Left lung (tissue), 4 donors: ENCODE measurements at regions not wholly inside any gene's neighbourhood (a gene's known extent, or its start where the extent isn't known, plus 50 kb on each side); places are given as distances from the start of the nearest gene placed in this dataset.

Source experiments
- ATAC-seq: fragments of 200-7000 bp; cut with Tn5 transposase; one replicate; pipeline ENCODE4 v1.9.1; 2020; ENCODE audit warnings: moderate library complexity
- DNase-seq, 4 donors: peaks; one replicate each; pipeline ENCODE4 v3.0.0-alpha.2; 2013 to 2020
- H3K27ac ChIP-seq, 2 donors: fragments of 200-600 bp; sonication (generic) in 1 of 2; one replicate each; pipeline versions ENCODE4 v1.5.0 to v1.8.0; 2020 to 2021
- H3K27me3 ChIP-seq, 2 donors: fragments of 200-600 bp; sonication (generic) in 1 of 2; one replicate each; pipeline versions ENCODE4 v1.5.0 to v1.8.0; 2020 to 2021
- H3K36me3 ChIP-seq, 2 donors: fragments of 200-600 bp; sonication (generic) in 1 of 2; one replicate each; pipeline versions ENCODE4 v1.5.0 to v1.8.0; 2020 to 2021
- H3K4me1 ChIP-seq, 2 donors: fragments of 200-600 bp; one replicate each; pipeline ENCODE4 v1.8.0; 2021
- H3K4me3 ChIP-seq, 2 donors: fragments of 200-600 bp; sonication (generic) in 1 of 2; one replicate each; pipeline versions ENCODE4 v1.5.0 to v1.8.0; 2020 to 2021; ENCODE audit warnings: mild to moderate bottlenecking in 1 of 2
- H3K9me3 ChIP-seq, 2 donors: fragments of 200-600 bp; sonication (generic) in 1 of 2; one replicate each; pipeline versions ENCODE4 v1.5.0 to v1.8.0; 2020 to 2021
- intact Hi-C, 2 donors: fragments of 100-400 bp; cut with DNase I; formaldehyde crosslinking; loops; one replicate each; pipeline versions ENCODE4 v1.11.2 to v1.14.2; 2022
- TF ChIP-seq, protein P1 (sequence below), 2 donors: fragments of 200-600 bp; sonication (generic) in 1 of 2; IDR thresholded peaks; one replicate each; pipeline versions ENCODE4 v1.5.0 to v1.8.0; 2021; ENCODE audit warnings: antibody characterized with exemption in 2 of 2
- donor health status: DM: no; HTN: yes; CAD: no.
- donor health status: DM: no; HTN: no; CAD: no.

GRCh38 chr5:100421360-100421759, 113.8 kb upstream of the FAM174A start:
- TF ChIP-seq, protein P1, sequence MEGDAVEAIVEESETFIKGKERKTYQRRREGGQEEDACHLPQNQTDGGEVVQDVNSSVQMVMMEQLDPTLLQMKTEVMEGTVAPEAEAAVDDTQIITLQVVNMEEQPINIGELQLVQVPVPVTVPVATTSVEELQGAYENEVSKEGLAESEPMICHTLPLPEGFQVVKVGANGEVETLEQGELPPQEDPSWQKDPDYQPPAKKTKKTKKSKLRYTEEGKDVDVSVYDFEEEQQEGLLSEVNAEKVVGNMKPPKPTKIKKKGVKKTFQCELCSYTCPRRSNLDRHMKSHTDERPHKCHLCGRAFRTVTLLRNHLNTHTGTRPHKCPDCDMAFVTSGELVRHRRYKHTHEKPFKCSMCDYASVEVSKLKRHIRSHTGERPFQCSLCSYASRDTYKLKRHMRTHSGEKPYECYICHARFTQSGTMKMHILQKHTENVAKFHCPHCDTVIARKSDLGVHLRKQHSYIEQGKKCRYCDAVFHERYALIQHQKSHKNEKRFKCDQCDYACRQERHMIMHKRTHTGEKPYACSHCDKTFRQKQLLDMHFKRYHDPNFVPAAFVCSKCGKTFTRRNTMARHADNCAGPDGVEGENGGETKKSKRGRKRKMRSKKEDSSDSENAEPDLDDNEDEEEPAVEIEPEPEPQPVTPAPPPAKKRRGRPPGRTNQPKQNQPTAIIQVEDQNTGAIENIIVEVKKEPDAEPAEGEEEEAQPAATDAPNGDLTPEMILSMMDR (IDR thresholded peaks at IDR 0.05): no peak
- Histone ChIP-seq H3K4me3 (no peak overlapping the region), H3K27me3 (no peaks in the 10 kb centered on the region), H3K4me1 (no peaks in the 10 kb centered on the region), H3K27ac (no peak overlapping the region), H3K9me3 (peaks cover 0 to 19% of the 10 kb centered on the region in 2 donors), H3K36me3 (no peaks in the 10 kb centered on the region)
- DNase-seq: no peak
- intact Hi-C loops: no loop called here
- no peak for ATAC-seq

- no peak for ATAC-seq
- DNase-seq: no peak
- Histone ChIP-seq H3K4me1 (no peaks in the 10 kb centered on the region), H3K36me3 (no peaks in the 10 kb centered on the region), H3K27ac (no peak overlapping the region), H3K27me3 (no peaks in the 10 kb centered on the region), H3K4me3 (no peak overlapping the region), H3K9me3 (no peaks in the 10 kb centered on the region)
- TF ChIP-seq, protein P1 (IDR thresholded peaks at IDR 0.05): no peak
- intact Hi-C loops: no loop called here
These were observed 116.9 kb upstream of the FAM174A start for GRCh38 chr5:100418231-100418630.

DNA sequence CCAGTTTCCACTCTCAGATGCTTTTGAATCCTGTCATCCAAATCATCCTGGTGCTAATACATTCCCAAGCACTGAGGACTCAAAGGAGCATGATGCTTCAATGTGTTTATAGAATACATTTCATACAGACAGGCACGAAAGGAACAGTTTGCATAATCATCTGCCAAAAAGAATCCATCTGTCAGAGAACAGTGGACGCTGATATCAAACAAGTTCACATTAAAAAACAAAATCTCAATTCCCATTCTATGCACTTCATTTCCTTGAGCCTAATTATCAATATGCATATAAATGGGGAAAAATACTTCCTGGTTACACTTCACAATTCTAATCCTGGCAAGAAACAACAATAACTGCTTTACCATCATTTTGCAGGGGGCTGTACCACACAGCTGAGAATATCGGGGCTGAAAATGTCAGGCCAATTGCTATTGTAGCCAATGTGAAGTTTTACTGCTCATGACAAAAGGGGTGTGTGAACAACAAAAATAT, 125.5 kb upstream of the FAM174A start:
- no peak overlapping the region for H3K4me3 ChIP-seq
- H3K36me3 ChIP-seq: no peaks in the 10 kb centered on the region
- H3K4me1 ChIP-seq: no peaks in the 10 kb centered on the region
- no peak overlapping the region for H3K27ac ChIP-seq
- ATAC-seq: no peak
- TF ChIP-seq, protein P1 (IDR thresholded peaks at IDR 0.05): no peak
- intact Hi-C loops: no loop called here
- no peaks in the 10 kb centered on the region for H3K9me3 ChIP-seq
- peak in 2 of 4 donors; percentile 55 to 59 for DNase-seq
- no peaks in the 10 kb centered on the region for H3K27me3 ChIP-seq

DNA sequence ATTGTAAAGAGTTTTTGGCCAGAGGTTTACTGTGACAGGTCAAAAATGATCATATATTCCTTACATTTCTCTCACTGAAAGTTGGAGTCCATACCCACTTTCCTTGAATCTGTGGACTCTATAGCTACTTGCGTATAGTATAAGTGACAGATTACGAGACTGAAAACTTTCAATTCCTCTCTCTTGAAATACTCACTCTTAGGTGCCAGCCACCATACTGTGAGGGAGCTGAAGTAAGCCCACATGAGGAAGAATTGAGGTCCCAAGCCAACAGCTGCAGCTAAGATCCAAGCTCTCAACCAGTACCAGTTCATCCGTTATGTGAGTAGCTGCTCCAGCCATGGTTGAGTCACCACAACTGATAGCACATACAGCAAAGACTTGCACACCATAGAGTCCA, 128.1 kb upstream of the FAM174A start:
- no peak for ATAC-seq
- Histone ChIP-seq H3K36me3 (no peaks in the 10 kb centered on the region), H3K9me3 (no peaks in the 10 kb centered on the region)

GRCh38 chr5:100406640-100407039, 128.5 kb upstream of the FAM174A start:
- intact Hi-C loops: no loop called here
- no peaks in the 10 kb centered on the region for H3K9me3 ChIP-seq
- H3K4me3 ChIP-seq: no peak overlapping the region
- DNase-seq (peak in 1 of 4 donors; percentile 46), ATAC-seq (no peak)
- no peaks in the 10 kb centered on the region for H3K4me1 ChIP-seq
- no peaks in the 10 kb centered on the region for H3K27me3 ChIP-seq
- H3K36me3 ChIP-seq: no peaks in the 10 kb centered on the region
- H3K27ac ChIP-seq: no peak overlapping the region
- TF ChIP-seq, protein P1 (IDR thresholded peaks at IDR 0.05): no peak

More for the DNA sequence above, 128.1 kb upstream of the FAM174A start:
- DNase-seq: no peak
- Histone ChIP-seq H3K4me3 (no peak overlapping the region), H3K27me3 (no peaks in the 10 kb centered on the region), H3K27ac (no peak overlapping the region), H3K4me1 (no peaks in the 10 kb centered on the region)
- TF ChIP-seq, protein P1 (IDR thresholded peaks at IDR 0.05): no peak
- intact Hi-C loops: no loop called here
